Dedifferentiated amniotic fluid mesenchymal stem cell (primary cell): ENCODE measurements at regions not wholly inside any gene's neighbourhood (a gene's known extent, or its start where the extent isn't known, plus 50 kb on each side); places are given as distances from the start of the nearest gene placed in this dataset.

ENCODE experiments used
- DNase-seq: peaks from one replicate; pipeline ENCODE4 v3.0.0-alpha.2; 2016; ENCODE audit errors: extremely low spot score

DNA sequence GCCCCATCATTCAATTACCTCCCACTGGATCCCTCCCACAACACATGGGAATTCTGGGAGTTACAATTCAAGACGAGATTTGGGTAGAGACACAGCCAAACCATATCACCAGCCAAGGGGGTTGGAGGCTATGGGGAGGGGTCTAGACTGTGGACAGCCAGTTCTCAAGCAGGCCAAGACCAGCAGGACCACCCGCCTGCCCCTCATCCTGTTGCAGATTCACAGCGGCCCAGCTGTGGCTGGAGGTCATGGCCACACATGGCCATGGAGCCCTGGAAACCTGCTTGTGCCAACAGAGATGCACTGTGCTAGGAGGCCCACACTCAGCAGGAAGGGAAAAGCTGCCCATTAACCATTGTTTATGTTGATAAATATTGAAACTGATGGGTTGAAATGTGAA is 240.5 kb downstream of the TTLL2 start:
- no peak for DNase-seq

DNA sequence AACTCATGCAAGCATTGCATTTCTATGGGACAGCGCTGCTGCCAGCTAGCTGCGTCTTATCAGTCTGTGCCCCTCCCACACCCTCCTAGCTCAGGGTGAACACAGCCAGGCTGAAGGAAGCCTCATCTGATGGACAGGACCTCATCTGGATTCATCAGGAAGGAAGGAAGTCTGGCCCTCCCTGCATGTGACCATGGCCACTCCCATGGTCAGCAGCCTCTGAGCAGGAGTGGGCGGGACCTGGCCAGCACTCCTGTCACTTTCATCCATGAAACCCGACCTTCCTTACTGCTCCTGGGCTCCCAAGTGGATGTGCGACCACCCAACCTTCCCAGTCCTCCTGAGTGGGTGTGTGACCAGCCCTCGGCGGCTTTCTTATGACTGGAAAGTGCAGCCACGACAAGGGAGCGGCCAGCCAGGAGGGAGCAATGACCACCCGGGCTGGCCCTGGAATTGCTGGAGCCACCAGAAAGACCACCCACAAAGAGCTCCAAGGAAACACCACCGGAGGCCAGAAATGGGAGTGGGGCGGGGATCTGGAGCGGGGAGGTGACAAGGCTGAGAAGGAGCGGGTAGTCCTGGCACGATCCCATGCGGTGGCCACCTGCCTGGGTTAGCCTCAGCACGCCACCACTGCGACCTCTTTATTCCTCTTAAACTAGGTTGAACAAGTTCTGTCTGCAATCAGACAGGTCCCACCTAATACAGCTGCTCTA is 241.2 kb downstream of the TTLL2 start:
- no peak for DNase-seq

DNA sequence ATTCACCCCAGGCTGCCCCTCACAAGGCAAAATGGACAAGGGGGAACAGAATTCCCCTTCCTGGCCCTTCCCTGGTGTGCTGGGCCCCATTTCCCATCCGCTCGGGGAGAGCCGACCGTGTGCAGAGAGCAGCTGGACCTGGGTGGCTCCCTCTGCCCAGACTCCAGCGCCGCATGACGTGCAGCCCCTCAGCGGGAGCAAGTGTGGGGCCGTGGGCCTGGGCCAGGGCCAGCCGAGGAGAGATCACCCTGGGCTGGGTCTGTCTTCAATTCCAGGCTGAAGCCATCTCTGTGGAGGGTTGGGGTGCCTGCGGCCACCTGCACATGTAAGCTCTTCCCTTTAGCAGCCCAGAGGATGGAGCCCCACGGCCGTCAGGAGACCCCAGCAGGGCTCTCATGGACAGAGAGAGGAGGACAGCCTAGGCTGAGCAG is 241.8 kb downstream of the TTLL2 start:
- DNase-seq, result no peak

DNA sequence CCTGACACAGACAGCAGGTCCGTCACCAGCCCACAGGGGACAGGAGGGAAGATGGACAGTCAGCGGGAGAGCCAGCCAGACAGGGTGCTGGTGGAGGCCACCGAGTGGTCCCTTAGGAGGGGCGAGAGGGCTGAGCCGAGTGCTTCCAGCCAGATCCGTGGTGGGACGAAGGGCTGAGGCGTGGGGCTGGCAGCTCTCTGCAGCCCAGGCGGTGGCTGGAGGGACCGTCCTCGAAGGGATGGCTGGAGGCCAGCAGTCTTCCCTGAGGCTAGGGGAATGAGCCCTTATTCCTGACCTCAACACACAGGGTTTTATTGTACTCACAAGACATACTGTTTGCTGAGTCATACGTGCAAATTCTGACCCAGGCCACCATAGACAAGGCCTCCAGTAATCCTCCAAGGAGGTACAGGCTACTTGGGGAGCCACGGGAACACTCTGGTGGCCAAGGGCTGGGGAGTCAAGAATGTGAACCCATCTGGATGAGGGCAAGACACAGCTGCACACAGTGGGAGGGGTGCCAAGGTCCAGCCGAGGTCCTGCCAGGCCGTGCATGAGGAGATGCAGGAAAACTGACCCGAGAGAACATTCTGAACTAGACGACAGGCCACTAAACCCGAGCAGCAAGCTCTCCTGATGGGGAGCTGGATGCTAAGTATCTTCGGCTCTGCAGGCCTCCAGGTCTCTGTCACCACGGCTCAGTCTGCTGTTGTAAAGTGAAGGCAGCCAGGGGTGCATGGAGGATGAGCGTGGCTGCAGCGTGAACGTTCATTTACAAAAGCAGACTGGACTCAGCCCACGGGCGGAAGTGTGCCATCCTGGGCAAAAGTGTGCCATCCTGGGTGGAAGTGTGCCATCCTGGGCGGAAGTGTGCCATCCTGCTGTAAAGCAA is 242.5 kb downstream of the TTLL2 start:
- no peak for DNase-seq

DNA sequence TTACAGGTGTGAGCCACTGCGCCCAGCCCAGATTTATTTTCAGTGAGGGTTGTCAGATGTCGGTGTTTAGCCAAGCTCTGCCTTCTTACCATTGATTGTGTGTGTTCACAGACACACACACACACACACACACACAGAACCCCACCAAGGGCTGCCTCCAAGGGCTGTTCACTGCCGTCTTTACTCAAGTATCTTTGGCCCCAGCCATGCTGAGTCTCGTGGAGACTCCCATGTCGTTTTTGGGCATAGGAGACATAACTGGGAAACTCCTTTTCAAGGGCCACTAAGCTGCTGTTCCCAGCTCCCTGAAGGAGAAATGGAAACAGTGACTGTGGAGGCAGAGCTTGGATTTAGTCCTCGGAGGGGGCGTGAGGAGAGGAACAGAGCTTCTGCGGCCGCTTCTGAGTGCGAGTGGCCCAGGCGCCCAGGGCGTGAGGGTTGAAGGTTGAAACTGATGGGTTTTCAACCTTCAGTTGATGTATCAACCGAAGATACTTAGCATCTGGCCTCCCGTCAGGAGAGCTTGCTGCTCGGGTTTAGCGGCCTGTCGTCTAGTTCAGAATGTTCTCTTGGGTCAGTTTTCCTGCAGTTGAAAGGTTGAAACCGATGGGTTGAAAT is 243.6 kb downstream of the TTLL2 start:
- DNase-seq, result no peak

DNA sequence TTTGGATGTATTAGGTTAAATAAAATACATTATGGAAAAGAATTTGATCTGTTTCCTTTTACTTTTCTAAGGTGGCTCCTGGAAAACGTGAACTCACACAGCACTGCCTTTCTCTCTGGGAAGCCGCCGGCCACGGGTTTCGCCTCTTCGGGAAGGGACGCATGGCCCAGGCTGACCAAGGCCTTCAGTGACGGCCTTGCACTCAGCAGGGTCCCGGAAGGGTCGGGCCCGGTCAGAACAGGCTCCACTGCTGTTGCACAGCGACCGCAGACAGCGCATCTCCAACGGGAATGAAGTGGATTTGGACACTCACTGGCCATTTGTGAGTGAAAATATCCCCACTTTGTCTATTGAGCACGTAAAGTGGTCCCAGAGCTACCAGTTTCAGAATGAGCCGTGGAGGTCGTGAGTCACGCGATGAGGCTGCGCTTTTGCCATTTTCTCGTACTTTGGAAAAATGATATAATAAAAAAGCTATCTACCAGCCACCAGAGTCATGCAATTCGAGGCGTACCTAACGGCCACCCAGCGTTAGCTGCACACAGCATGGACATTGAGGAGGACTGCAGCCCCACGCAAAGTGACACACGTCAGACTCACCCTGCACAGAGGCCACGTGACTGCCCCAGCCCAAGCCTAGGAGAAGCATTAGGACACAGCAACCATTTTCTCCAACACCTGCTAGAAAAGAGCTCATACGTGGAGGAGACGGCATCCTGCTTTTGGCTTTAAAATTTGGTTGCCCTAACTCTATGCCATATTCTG is 244.3 kb downstream of the TTLL2 start:
- DNase-seq, result no peak

DNA sequence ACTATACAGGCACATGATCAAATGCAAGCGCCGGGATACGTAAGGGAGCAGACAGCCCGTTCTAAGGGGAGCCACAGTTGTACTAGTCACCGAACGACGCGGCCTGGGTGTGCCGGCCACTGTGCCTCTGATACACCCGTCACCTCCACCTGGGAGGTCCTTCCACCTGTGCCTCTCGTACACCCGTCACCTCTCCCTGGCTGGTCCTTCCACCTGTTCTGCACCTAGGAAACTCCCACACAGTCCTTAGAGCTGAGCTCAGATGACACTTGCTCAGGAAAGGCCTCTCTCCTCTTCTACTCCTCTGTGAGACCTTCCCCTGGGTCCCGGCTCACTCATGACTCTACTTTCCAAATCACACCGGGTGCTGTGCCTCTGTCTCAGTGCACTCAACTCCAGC is 245.0 kb downstream of the TTLL2 start:
- no peak for DNase-seq

DNA sequence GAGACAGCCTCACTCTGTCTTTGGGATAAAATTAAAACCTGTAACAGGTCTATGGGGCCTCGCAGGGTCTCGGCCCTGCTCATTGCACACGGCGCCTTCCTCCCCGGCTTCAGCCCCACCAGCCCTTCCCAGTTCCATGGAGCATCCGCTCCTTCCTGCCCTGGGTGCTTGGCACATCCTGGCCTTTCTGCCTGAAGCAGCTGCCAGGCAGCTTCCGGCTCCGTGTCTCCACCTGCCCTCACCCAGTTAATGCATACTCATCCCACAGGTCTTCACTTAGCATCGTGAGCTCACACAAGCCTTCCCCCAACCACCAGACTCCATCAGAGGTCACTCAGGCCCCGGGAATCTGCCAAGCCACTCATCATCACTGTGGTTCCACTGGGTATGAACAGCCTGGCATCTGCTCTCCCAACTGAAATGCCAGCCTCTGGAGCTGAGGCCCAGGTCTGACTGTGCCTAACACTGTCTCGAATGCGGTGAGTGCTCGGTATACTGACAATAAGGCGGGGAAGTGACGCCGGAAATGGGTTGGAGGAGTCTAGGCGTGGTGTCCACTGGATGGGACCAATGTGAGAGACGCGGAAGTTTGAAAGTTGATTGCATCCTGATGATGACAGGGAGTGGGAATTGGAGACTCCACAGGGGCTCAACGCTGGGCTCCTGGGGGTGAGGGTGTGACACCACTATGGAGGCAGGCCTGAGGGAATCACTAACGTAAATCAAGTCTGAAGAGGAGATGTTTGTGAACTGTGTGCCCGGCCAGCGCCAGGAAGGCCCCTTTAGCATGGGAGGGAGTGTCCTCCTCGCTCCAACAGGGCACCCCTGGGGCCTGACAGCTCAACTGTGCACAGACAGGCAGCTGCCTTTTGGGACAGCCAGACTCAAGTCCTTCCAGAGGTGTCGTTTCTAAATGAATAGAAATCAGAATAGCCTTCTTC is 245.8 kb downstream of the TTLL2 start:
- DNase-seq, result no peak

DNA sequence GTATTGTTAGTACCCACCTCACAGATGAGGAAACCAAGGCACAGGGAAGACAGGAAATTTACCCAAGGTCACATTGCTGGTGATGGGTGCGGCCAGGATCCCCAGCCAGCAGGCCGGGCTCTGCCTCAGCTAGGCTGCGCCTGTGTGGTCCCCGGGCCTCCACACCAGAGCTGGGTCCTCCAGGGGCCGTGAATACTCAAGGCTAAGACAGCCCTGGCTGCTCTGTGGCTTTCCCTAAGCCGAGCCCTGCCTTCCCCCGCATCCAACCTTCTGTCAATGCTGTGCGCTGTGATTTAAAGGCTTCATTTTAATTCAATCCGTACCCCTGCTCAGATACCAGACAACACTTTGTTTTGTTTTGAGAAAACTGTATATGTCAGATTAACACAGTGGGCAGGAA is 246.7 kb downstream of the TTLL2 start:
- no peak for DNase-seq

DNA sequence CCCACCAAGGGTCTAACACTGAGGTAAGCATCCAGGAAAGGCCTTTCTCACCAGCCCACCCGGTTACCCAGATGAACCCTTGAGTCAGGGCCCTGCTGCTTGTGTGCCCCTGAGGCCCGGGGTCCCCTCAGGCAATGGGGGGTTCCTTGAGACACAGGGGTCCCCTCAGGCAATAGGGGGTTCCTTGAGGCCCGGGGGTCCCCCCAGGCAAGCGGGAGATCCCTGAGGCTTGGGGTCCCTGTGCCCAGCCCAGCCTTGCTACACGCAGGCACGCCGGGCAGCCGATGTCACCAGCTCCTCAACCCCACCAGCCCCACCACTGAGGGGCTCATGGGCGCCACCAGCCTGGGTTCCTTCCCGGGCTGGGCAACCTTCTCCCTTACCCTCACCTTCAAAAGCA is 247.2 kb downstream of the TTLL2 start:
- no peak for DNase-seq

DNA sequence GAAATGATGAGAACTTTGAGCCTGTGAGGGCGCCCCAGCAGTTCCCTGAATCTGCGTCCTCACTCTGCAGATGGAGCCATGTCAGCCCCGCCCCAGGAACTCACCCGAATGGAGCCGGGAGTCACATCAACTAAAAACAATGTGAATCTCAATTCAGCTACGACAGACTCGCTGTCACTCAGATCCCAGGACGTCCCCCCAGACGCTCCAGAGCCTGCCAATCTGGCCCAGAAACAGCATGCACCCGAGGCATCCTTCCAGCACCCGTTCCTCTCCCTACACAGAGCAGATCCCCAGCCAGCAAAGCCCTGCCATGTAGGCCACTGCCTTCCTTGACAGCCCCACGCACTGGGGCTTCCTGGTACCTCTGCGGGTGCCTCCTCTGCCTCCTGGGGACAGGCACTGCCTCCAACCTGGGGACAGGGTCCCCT is 248.0 kb downstream of the TTLL2 start:
- no peak for DNase-seq

DNA sequence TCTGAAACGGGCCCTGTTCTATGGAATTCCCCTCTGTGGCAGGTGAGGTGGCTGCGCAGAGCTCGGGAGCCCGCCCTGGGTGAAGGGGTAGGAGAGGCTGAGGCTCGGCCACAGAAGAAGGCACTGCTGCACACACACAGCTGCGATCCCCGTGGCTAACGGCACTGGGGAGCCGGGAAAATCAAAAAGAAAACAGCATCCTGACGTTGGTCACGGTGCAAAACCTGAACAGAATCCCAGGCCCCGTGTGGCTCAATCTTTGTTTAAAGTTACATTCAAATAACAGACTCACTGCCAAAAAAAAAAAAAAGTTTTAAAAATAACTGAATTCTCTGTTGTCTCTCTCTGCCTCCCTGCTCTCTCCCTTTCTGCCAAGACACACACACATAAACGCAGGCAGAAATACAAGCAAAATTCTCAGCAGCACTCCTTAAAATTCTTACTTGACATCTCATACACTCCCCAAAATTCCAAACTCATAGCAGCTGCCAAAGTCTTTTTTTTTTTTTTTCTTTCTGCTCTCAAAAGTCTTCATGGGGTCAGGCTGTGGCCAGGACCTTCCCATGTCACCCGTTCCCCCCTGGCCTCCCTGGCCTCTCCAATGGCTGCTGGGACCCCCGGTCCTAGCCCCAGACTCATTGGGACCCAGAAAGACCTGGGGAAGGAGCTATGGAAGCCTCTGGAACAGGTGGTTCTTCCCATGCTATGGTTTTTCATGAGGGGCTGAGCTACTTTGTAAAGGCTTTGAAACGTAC is 248.8 kb downstream of the TTLL2 start:
- no peak for DNase-seq

DNA sequence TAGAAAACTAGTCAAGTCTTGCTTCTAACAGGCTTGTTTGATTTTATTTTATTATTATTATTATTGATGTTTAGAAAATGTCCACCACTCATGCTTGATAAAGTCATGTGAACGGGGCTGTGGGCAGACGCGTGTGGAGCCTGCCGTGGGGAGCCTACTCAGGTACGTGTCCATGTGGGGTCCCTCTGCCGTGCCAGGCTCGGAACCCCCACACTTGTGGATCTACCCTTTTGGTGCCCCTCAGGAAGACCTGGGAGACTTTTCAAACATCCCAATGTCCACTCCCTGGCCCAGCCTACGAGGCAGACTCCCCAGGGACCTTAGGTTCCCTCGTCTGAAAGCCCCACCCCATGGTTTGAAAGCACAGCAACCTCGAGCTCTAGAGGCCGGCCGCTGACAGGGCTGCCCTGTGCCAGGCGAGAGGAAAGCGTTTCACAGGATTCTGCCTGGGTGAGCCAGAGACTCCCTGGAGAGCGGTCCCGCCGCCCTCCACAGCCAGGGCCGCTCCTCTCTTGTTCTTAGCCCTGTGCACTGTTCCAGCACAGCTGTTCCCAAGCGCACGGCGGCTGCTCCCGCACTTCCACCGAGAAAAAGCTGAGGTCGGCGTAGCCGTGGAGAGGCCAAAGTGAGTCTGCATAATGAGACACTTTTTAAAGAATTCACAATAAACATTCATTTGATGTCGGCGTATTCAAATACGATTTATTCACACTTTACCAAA is 249.7 kb downstream of the TTLL2 start:
- DNase-seq, result no peak

DNA sequence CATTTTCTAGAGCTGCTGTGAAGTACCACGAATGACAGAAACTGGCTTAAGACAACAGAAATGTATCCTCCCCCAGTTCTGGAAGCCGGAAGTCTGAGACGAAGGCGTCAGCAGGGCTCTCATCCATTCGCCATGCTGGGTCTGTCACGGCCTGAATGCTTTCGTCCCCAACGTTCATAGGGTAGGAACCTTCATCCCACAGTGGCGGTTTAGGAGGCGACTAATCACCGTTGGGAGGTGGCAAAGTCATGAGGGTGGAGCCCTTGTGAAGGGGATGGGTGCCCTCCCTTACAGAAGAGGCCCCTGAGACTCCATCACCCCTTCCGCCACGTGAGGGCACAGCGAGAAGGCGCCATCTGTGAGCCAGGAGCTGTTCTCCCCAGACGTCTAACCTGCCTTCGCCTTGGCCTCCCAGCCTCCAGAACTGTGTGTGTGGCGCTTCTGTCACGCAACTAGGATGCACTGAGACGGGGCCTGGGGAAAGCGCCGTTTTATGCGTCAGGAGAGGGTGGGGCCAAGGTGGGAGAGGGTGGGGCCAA is 250.3 kb downstream of the TTLL2 start:
- DNase-seq, result no peak

DNA sequence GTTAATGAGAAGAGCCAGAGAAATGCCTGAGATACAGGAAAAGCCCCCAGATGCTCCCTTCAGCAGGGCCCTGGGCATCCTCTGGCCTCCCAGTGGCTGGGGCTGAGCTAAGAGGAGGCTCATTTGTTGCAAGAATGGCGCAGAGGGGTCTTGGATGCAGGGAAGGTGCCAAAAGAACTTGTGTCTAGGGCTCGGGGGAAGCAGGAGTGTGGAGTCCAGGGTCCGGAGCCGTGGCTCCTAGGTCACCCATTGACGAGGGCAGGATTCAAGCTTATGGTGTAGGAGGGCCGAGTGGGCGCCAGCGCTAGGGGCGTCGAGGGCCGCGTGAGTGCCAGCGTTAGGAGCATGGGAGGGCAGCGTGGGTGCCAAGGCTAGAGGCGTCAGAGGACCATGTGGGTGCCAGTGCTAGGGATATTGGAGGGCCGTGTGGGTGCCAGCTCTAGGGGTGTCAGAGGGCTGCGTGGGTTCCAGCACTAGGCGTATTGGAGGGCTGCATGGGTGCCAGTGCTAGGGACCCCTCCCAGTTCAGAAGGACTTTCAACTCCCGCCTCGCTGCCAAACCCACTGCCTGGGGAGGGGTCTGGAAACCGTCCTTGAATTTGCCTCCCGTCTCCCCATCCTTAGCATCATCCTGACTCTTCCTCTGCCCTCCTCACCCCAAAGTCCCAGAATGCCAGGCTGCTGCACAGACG is 250.5 kb upstream of the AFDN start:
- no peak for DNase-seq

DNA sequence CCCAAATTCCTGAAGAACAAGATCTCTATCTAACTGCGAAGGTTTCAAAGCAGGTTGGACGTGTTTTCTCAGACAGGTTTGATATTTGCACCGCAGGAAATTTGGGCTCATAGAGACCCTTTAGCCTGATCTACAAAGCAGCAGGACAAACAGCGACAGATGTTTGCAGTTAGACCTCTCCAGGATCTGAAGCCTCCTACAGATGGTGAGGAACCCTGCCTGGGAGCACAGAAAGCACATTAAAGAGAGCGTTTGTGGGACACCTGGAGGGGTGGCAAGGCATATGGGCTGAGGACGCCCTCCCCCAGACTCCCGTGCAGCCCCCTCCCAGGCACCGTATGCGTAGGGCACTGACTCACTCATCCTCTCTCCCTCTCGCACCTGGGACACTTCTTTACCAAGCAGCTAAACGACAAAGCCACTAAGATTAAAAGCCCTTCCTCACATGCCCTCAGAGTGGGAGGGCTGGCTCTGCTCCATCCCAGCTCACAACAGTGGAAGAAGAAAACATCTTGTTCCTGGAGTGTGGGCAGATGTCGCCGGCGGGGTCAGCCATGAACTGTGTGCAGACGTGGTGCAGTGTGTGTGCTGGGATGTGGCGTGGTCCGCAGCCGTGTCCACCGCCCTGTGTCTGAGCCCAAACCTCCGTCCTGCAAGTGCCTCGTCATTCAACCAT is 249.7 kb upstream of the AFDN start:
- DNase-seq, result no peak

DNA sequence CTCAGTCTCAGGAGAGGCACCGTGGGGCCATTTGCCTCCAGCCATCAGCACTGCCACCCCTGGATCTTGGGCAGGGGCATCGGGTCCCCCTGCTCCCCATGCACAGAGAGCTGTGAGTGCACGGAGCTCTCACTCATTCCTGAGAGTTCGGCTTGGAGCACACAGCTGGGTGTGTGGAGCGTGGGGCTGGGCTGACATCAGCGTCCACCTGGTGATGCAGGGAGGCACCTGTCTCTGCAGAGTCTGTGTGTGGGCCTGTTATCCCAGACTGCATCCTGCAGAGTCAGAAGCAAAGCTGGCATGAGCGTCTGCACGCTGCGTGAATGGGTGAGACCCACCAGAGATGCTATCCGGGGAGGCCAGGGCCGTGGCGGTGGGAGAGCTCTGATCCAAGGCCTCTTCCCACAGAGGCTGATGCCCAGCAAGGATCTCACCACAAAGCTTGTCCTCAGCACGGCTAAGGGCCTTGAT is 248.8 kb upstream of the AFDN start:
- no peak for DNase-seq

DNA sequence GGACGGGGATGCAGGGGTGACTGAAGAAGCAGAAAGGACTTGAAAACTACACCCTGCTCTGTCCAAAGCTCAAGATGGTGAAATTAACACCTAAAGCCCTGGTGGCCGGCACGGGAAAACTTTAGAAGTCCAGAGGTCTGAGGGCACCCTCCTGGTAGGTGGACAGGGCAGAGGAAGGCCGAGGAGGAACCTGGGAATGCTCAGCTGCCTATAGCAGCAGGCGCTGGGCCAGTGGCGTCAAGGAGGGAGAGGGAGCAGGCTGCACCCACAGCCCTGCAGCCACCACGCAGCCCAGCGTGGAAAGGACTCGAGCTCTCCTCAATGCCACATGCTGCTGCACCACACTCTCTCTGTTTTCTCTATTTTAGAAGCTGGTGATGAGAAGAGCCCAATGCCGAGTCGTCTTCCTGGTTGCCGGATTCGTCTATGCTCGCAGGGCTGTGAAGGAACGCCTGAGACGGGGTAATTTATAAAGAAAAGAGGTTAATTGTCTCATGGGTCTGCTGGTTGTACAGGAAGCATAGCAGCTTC is 248.3 kb upstream of the AFDN start:
- no peak for DNase-seq
